8988T (cell line): ENCODE measurements at regions not wholly inside any gene's neighbourhood (a gene's known extent, or its start where the extent isn't known, plus 50 kb on each side); places are given as distances from the start of the nearest gene placed in this dataset.

Experiments used
- DNase-seq: peaks from one replicate; pipeline ENCODE4 v3.0.0; 2011

GRCh38 chr1:22288593-22289241 is 145.8 kb upstream of the WNT4 start:
- no peak for DNase-seq

- no peak for DNase-seq
These were observed 146.6 kb upstream of the WNT4 start for GRCh38 chr1:22289307-22289995.

GRCh38 chr1:22290157-22290556 is 147.3 kb upstream of the WNT4 start:
- no peak for DNase-seq

GRCh38 chr1:22290611-22291010 is 147.7 kb upstream of the WNT4 start:
- DNase-seq = no peak

- no peak for DNase-seq
These were observed 148.2 kb upstream of the WNT4 start for GRCh38 chr1:22291057-22291456.

GRCh38 chr1:22291494-22291893 is 148.6 kb upstream of the WNT4 start:
- DNase-seq = no peak

- DNase-seq = no peak
These were observed 149.3 kb upstream of the WNT4 start for GRCh38 chr1:22292011-22292788.

- DNase-seq = no peak
These were observed 152.5 kb upstream of the WNT4 start for GRCh38 chr1:22295396-22295795.

- no peak for DNase-seq
These were observed 153.0 kb upstream of the WNT4 start for GRCh38 chr1:22295856-22296255.

- no peak for DNase-seq
These were observed 154.0 kb upstream of the WNT4 start for GRCh38 chr1:22296701-22297591.

- DNase-seq = no peak
These were observed 153.7 kb upstream of the ZBTB40 start for GRCh38 chr1:22297999-22298398.

GRCh38 chr1:22303816-22304215 is 147.8 kb upstream of the ZBTB40 start:
- no peak for DNase-seq

GRCh38 chr1:22309572-22309971 is 142.1 kb upstream of the ZBTB40 start:
- no peak for DNase-seq

GRCh38 chr1:22311461-22311860 is 140.2 kb upstream of the ZBTB40 start:
- DNase-seq = no peak

- DNase-seq = no peak
These were observed 138.3 kb upstream of the ZBTB40 start for GRCh38 chr1:22313321-22313720.

GRCh38 chr1:22314706-22315105 is 136.9 kb upstream of the ZBTB40 start:
- DNase-seq = no peak

GRCh38 chr1:22315315-22316078 is 136.2 kb upstream of the ZBTB40 start:
- DNase-seq = no peak

GRCh38 chr1:22317231-22317919 is 134.3 kb upstream of the ZBTB40 start:
- DNase-seq = peak; percentile 65

- DNase-seq = no peak
These were observed 133.8 kb upstream of the ZBTB40 start for GRCh38 chr1:22317920-22318243.

GRCh38 chr1:22318279-22318981 is 133.2 kb upstream of the ZBTB40 start:
- no peak for DNase-seq

- no peak for DNase-seq
These were observed 132.0 kb upstream of the ZBTB40 start for GRCh38 chr1:22319608-22320007.
